ENCODE measurements at regions not wholly inside any gene's neighbourhood (a gene's known extent, or its start where the extent isn't known, plus 50 kb on each side); places are given as distances from the start of the nearest gene placed in this dataset.

GRCh38 chr9:82080265-82080664, 91.7 kb downstream of the SPATA31D1 start:
- TF ChIP-seq TAF1 (IDR thresholded peaks at IDR 0.05; ENCODE audit: low read depth, low read length) (no peak), POLR2A (IDR thresholded peaks at IDR 0.05; ENCODE audit: low read depth, low read length) (no peak), POLR2AphosphoS5 (IDR thresholded peaks at IDR 0.05; ENCODE audit: low read depth, low read length) (no peak)

Data from GM12891 (cell line).